NOMO-1 (cell line): ENCODE measurements at regions not wholly inside any gene's neighbourhood (a gene's known extent, or its start where the extent isn't known, plus 50 kb on each side); places are given as distances from the start of the nearest gene placed in this dataset.
A peak's percentile ranks its signal among the peaks of the same experiment; 100 is the strongest.
"Not testable (repeated sequence)": the region's sequence is repeated elsewhere in the genome, so short reads cannot be mapped to it uniquely, and the experiment has no call there.

Experiments
- DNase-seq, 2 experiments: peaks; one replicate each; lab custom pipeline; 2025; ENCODE audit not compliant: unreplicated experiment in 2 of 2; lab: John Stamatoyannopoulos, UW

- DNase-seq, result no peak
Measured at GRCh38 chr4:128758314-128758922, 51.1 kb upstream of the JADE1 start.

GRCh38 chr4:128757712-128758111, 51.8 kb upstream of the JADE1 start:
- no peak for DNase-seq

GRCh38 chr4:128751354-128751753, 58.1 kb upstream of the JADE1 start:
- DNase-seq, result no peak

GRCh38 chr4:128741748-128742147, 67.8 kb upstream of the JADE1 start:
- not testable (repeated sequence) for DNase-seq

GRCh38 chr4:128737098-128737513, 72.4 kb upstream of the JADE1 start:
- no peak for DNase-seq

- DNase-seq, result no peak
Measured at GRCh38 chr4:128735714-128736113, 73.8 kb upstream of the JADE1 start.

- no peak for DNase-seq
Measured at GRCh38 chr4:128728190-128728589, 81.3 kb upstream of the JADE1 start.

GRCh38 chr4:128727658-128728057, 81.8 kb upstream of the JADE1 start:
- no peak for DNase-seq

GRCh38 chr4:128725405-128726055, 84.0 kb upstream of the JADE1 start:
- no peak for DNase-seq

GRCh38 chr4:128722911-128723310, 86.6 kb upstream of the JADE1 start:
- no peak for DNase-seq

- no peak for DNase-seq
Measured at GRCh38 chr4:128721896-128722295, 87.6 kb upstream of the JADE1 start.

GRCh38 chr4:128720270-128720669, 89.2 kb upstream of the JADE1 start:
- DNase-seq, result no peak

GRCh38 chr4:128718768-128719167, 90.7 kb upstream of the JADE1 start:
- no peak for DNase-seq

- no peak for DNase-seq
Measured at GRCh38 chr4:128716338-128716737, 93.2 kb upstream of the JADE1 start.

GRCh38 chr4:128715616-128716015, 93.9 kb upstream of the JADE1 start:
- DNase-seq, result peak; percentile 21 to 66

GRCh38 chr4:128711361-128711760, 98.1 kb upstream of the JADE1 start:
- no peak for DNase-seq

- no peak for DNase-seq
Measured at GRCh38 chr4:128709268-128709667, 100.2 kb upstream of the JADE1 start.

- no peak for DNase-seq
Measured at GRCh38 chr4:128707864-128708263, 101.6 kb upstream of the JADE1 start.

GRCh38 chr4:128703948-128704347, 105.6 kb upstream of the JADE1 start:
- no peak for DNase-seq

GRCh38 chr4:128700659-128701350, 108.7 kb upstream of the JADE1 start:
- DNase-seq, result no peak

GRCh38 chr4:128698386-128698785, 111.1 kb upstream of the JADE1 start:
- DNase-seq, result no peak

- DNase-seq, result no peak
Measured at GRCh38 chr4:128697323-128697722, 112.2 kb upstream of the JADE1 start.
